ENCODE measurements at regions not wholly inside any gene's neighbourhood (a gene's known extent, or its start where the extent isn't known, plus 50 kb on each side); places are given as distances from the start of the nearest gene placed in this dataset.

DNA sequence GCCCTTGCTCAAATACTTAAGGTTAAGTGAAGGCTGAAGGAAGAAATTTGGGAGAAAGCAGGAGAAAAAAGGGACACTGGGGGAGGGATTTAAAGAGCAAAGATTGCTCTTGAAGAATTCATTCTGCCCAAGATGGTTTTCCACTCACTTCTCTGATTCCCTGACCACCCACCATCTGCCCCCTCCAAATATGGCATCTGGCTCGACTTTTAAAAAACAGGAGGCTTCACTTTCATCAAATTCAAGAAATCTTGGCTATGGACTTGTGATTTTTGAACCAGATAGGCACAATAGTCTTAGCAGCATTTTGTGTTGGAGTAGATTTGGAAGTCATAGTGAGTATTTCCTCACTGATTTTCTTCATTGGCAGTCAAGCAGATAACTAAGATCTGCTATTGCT, 574.4 kb upstream of the SUCLG2 start:
- Histone ChIP-seq H4K20me1 (ENCODE audit: insufficient read depth) (no peaks in the 10 kb centered on the region), H3K9ac (no peak overlapping the region), H3K36me3 (replicated peaks in 1 of 2; ENCODE audit: control insufficient read depth in 1 of 2, insufficient read depth in 2 of 2, low read length in 1 of 2) (no peaks in the 10 kb centered on the region), H3K79me2 (ENCODE audit: insufficient read depth) (no peaks in the 10 kb centered on the region), H3K9me2 (no peaks in the 10 kb centered on the region), H2AFZ (ENCODE audit: low read depth) (no peak overlapping the region), H3K27ac (ENCODE audit: low read depth in 2 of 2, low read length in 1 of 2) (no peak overlapping the region), H3K4me1 (ENCODE audit: control insufficient read depth in 1 of 2, insufficient read depth in 2 of 2, low read depth in 1 of 2, low read length in 1 of 2) (no peaks in the 10 kb centered on the region), H3K4me3 (ENCODE audit: low read depth in 2 of 2, low read length in 1 of 2) (no peak overlapping the region), H3K9me3 (no peaks in the 10 kb centered on the region), H3F3A (replicated peaks; ENCODE audit: insufficient read depth) (no peaks in the 10 kb centered on the region), H3K4me2 (no peak overlapping the region), H3K27me3 (ENCODE audit: insufficient read depth) (no peaks in the 10 kb centered on the region)
- POLR2A ChIA-PET: no interaction called here
- TF ChIP-seq, protein P1, sequence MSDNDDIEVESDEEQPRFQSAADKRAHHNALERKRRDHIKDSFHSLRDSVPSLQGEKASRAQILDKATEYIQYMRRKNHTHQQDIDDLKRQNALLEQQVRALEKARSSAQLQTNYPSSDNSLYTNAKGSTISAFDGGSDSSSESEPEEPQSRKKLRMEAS (IDR thresholded peaks at IDR 0.05; ENCODE audit: low read depth): no peak
- no peak for TF ChIP-seq SMC3 (IDR thresholded peaks at IDR 0.05; ENCODE audit: low read depth, low read length)
- TF ChIP-seq EP300 (IDR thresholded peaks at IDR 0.05; ENCODE audit: borderline replicate concordance in 1 of 2, low read depth in 1 of 2, low read length in 1 of 2): no peak
- no peak for TF ChIP-seq RCOR1 (IDR thresholded peaks at IDR 0.05; ENCODE audit: low read length)
- no peak for TF ChIP-seq FOSL2 (IDR thresholded peaks at IDR 0.05; ENCODE audit: borderline replicate concordance, low read depth)
- TF ChIP-seq CHD2 (IDR thresholded peaks at IDR 0.05; ENCODE audit: low read length, partially characterized antibody): no peak
- TF ChIP-seq NFIC (IDR thresholded peaks at IDR 0.05; ENCODE audit: borderline replicate concordance): no peak
- TF ChIP-seq FOXJ3 (CRISPR knock-in tag; IDR thresholded peaks at IDR 0.05): no peak
- 0% methylated on average over 1 of the region's 1 CpG for whole genome bisulfite sequencing (ENCODE audit: low lambda C conversion rate)
- CTCF ChIA-PET: no interaction called here
- no peak for DNase-seq

DNA sequence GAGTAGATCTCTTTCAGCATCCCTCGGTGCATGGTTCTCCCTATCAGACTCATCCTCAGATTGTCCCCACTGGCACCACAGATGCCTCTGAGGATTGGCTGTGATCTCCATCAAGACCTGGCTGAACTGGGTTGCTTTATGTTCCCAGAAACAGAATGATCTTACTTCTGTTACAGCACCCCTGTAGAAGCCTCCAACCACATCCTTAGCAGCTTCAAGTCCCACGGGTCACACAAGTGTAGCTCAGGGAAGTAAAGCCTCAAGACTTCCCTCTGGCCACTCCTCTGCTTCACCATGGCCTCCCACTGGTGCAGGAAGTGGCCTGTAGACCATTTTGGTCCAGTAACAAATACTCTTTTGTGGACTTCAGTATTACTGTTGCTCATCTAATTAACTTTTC, 566.4 kb upstream of the SUCLG2 start:
- Histone ChIP-seq H3K4me2 (no peak overlapping the region), H3K4me3 (ENCODE audit: low read depth in 2 of 2, low read length in 1 of 2) (no peak overlapping the region), H3K9me3 (no peaks in the 10 kb centered on the region; the same call in 1 of the 2 replicates), H3F3A (replicated peaks; ENCODE audit: insufficient read depth) (no peaks in the 10 kb centered on the region), H3K79me2 (ENCODE audit: insufficient read depth) (no peaks in the 10 kb centered on the region), H3K27ac (ENCODE audit: low read depth in 2 of 2, low read length in 1 of 2) (no peak overlapping the region), H3K4me1 (ENCODE audit: control insufficient read depth in 1 of 2, insufficient read depth in 2 of 2, low read depth in 1 of 2, low read length in 1 of 2) (no peaks in the 10 kb centered on the region), H4K20me1 (ENCODE audit: insufficient read depth) (no peaks in the 10 kb centered on the region), H3K9me2 (no peaks in the 10 kb centered on the region), H2AFZ (ENCODE audit: low read depth) (no peak overlapping the region), H3K36me3 (replicated peaks in 1 of 2; ENCODE audit: control insufficient read depth in 1 of 2, insufficient read depth in 2 of 2, low read length in 1 of 2) (no peaks in the 10 kb centered on the region), H3K27me3 (ENCODE audit: insufficient read depth) (no peaks in the 10 kb centered on the region), H3K9ac (no peak overlapping the region)
- TF ChIP-seq TCF12 (IDR thresholded peaks at IDR 0.05) (no peak), RXRA (IDR thresholded peaks at IDR 0.05; ENCODE audit: borderline replicate concordance, low read depth) (no peak), CHD2 (IDR thresholded peaks at IDR 0.05; ENCODE audit: low read length, partially characterized antibody) (no peak)
- TF ChIP-seq, protein P2, sequence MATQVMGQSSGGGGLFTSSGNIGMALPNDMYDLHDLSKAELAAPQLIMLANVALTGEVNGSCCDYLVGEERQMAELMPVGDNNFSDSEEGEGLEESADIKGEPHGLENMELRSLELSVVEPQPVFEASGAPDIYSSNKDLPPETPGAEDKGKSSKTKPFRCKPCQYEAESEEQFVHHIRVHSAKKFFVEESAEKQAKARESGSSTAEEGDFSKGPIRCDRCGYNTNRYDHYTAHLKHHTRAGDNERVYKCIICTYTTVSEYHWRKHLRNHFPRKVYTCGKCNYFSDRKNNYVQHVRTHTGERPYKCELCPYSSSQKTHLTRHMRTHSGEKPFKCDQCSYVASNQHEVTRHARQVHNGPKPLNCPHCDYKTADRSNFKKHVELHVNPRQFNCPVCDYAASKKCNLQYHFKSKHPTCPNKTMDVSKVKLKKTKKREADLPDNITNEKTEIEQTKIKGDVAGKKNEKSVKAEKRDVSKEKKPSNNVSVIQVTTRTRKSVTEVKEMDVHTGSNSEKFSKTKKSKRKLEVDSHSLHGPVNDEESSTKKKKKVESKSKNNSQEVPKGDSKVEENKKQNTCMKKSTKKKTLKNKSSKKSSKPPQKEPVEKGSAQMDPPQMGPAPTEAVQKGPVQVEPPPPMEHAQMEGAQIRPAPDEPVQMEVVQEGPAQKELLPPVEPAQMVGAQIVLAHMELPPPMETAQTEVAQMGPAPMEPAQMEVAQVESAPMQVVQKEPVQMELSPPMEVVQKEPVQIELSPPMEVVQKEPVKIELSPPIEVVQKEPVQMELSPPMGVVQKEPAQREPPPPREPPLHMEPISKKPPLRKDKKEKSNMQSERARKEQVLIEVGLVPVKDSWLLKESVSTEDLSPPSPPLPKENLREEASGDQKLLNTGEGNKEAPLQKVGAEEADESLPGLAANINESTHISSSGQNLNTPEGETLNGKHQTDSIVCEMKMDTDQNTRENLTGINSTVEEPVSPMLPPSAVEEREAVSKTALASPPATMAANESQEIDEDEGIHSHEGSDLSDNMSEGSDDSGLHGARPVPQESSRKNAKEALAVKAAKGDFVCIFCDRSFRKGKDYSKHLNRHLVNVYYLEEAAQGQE (IDR thresholded peaks at IDR 0.05; ENCODE audit: low read depth, low read length): no peak
- WGBS (ENCODE audit: low lambda C conversion rate): 0% methylated on average over 2 of the region's 2 CpGs
- CTCF ChIA-PET: no interaction called here
- POLR2A ChIA-PET: no interaction called here
- no peak for DNase-seq
